COLO668 (cell line): ENCODE measurements at regions not wholly inside any gene's neighbourhood (a gene's known extent, or its start where the extent isn't known, plus 50 kb on each side); places are given as distances from the start of the nearest gene placed in this dataset.
"Not testable (repeated sequence)": the region's sequence is repeated elsewhere in the genome, so short reads cannot be mapped to it uniquely, and the experiment has no call there.

Experiments
- DNase-seq: peaks from one replicate; lab custom pipeline; 2025; ENCODE audit not compliant: unreplicated experiment; lab: John Stamatoyannopoulos, UW

GRCh38 chr9:12989669-12990068 is 214.8 kb downstream of the LURAP1L start:
- DNase-seq: no peak

GRCh38 chr9:12993466-12993865 is 218.6 kb downstream of the LURAP1L start:
- no peak for DNase-seq

GRCh38 chr9:12997009-12997408 is 222.2 kb downstream of the LURAP1L start:
- no peak for DNase-seq

GRCh38 chr9:13001989-13002580 is 227.3 kb downstream of the LURAP1L start:
- no peak for DNase-seq

GRCh38 chr9:13002740-13003139 is 227.9 kb downstream of the LURAP1L start:
- DNase-seq: no peak

GRCh38 chr9:13009871-13010270 is 235.1 kb downstream of the LURAP1L start:
- DNase-seq: no peak

- no peak for DNase-seq
Measured at GRCh38 chr9:13013991-13014883, 239.4 kb downstream of the LURAP1L start.

- no peak for DNase-seq
Measured at GRCh38 chr9:13017260-13017659, 242.4 kb downstream of the LURAP1L start.

- DNase-seq: no peak
Measured at GRCh38 chr9:13020146-13021040, 245.6 kb downstream of the LURAP1L start.

GRCh38 chr9:13022756-13023155 is 247.9 kb downstream of the LURAP1L start:
- no peak for DNase-seq

- no peak for DNase-seq
Measured at GRCh38 chr9:13023498-13023897, 248.7 kb downstream of the LURAP1L start.

GRCh38 chr9:13026956-13027355 is 252.1 kb downstream of the LURAP1L start:
- no peak for DNase-seq

- no peak for DNase-seq
Measured at GRCh38 chr9:13027879-13028278, 251.6 kb downstream of the MPDZ start.

GRCh38 chr9:13032585-13032984 is 246.9 kb downstream of the MPDZ start:
- no peak for DNase-seq

GRCh38 chr9:13033959-13034693 is 245.4 kb downstream of the MPDZ start:
- peak; percentile 72 for DNase-seq

GRCh38 chr9:13034694-13035002 is 244.8 kb downstream of the MPDZ start:
- no peak for DNase-seq

- no peak for DNase-seq
Measured at GRCh38 chr9:13035822-13036221, 243.7 kb downstream of the MPDZ start.

GRCh38 chr9:13037808-13038207 is 241.7 kb downstream of the MPDZ start:
- DNase-seq: not testable (repeated sequence)

GRCh38 chr9:13047827-13048587 is 231.5 kb downstream of the MPDZ start:
- DNase-seq: no peak

- DNase-seq: peak; percentile 22
Measured at GRCh38 chr9:13049223-13049622, 230.3 kb downstream of the MPDZ start.
